GM12891 (cell line): ENCODE measurements at regions not wholly inside any gene's neighbourhood (a gene's known extent, or its start where the extent isn't known, plus 50 kb on each side); places are given as distances from the start of the nearest gene placed in this dataset.
A peak's percentile ranks its signal among the peaks of the same experiment; 100 is the strongest.

Experiments used
- DNase-seq: peaks from one replicate; pipeline ENCODE4 v3.0.0; 2011; ENCODE audit warnings: low spot score; ENCODE audit not compliant: insufficient read length
- FAIRE-seq: peaks from 2 replicates; lab custom pipeline; 2011; peaks lifted over from hg19 to GRCh38; lab: Jason Lieb, UNC
- PAX5 ChIP-seq: IDR thresholded peaks from 2 replicates; pipeline ENCODE4 v1.6.1; 2011; ENCODE audit warnings: low read length, moderate library complexity, mild to moderate bottlenecking; ENCODE audit not compliant: insufficient read depth, severe bottlenecking
- POLR2A ChIP-seq: IDR thresholded peaks from 2 replicates; pipeline ENCODE4 v1.6.1; 2011; ENCODE audit warnings: low read depth, low read length, control low read depth
- POLR2AphosphoS5 ChIP-seq: IDR thresholded peaks from 2 replicates; pipeline ENCODE4 v1.6.1; 2011; ENCODE audit warnings: low read depth, low read length, control low read depth
- POU2F2 ChIP-seq: IDR thresholded peaks from 2 replicates; pipeline ENCODE4 v1.6.1; 2011; ENCODE audit warnings: low read depth, mild to moderate bottlenecking, control low read depth, low read length, moderate library complexity
- SPI1 ChIP-seq: IDR thresholded peaks from 2 replicates; pipeline ENCODE4 v1.6.1; 2011; ENCODE audit warnings: low read depth, low read length, control low read depth
- TAF1 ChIP-seq: IDR thresholded peaks from 2 replicates; pipeline ENCODE4 v1.6.1; 2011; ENCODE audit warnings: low read depth, low read length, control low read depth

- DNase-seq (no peak), FAIRE-seq (peak; percentile 60)
- TF ChIP-seq PAX5, result no peak
- TF ChIP-seq SPI1, result no peak
- no peak for TF ChIP-seq POLR2A
- no peak for TF ChIP-seq POU2F2
- no peak for TF ChIP-seq TAF1
- TF ChIP-seq POLR2AphosphoS5, result no peak
Observed at GRCh38 chr1:42012852-42013251, 94.1 kb upstream of the HIVEP3 start.

DNA sequence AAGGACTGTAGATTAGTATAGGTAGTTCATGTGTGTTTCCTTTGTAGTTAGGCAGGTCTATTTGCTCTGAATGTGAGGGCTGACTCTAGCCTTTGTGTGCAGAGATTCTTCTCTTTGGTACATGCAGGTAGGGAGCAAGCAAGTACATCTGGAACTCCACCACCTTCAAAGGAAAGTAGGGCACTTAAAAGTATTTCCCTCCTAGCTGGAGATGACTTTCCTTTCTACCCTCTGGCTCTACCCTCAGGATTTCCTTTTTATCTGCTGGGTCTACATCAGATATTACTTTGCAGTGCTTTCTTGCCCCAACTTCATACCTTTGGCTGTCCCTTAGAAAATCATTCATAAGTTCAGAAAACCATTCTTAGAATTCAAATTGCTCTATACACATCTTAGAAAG lies 91.7 kb upstream of the HIVEP3 start:
- TF ChIP-seq POU2F2, result no peak
- no peak for TF ChIP-seq SPI1
- no peak for TF ChIP-seq PAX5
- no peak for TF ChIP-seq POLR2AphosphoS5
- no peak for TF ChIP-seq TAF1
- no peak for TF ChIP-seq POLR2A
- FAIRE-seq (no peak), DNase-seq (no peak)

GRCh38 chr1:42008264-42008663 lies 89.5 kb upstream of the HIVEP3 start:
- TF ChIP-seq SPI1 (no peak), POLR2AphosphoS5 (no peak), PAX5 (no peak), POU2F2 (no peak), TAF1 (no peak), POLR2A (no peak)
- no peak for DNase-seq
- FAIRE-seq, result peak; percentile 5

- TF ChIP-seq PAX5, result no peak
- TF ChIP-seq SPI1, result peak; percentile 28; the same call in 1 of the 2 replicates
- no peak for TF ChIP-seq POU2F2
- DNase-seq (no peak), FAIRE-seq (peak; percentile 88)
Observed at GRCh38 chr1:42006836-42007235, 88.1 kb upstream of the HIVEP3 start.

DNA sequence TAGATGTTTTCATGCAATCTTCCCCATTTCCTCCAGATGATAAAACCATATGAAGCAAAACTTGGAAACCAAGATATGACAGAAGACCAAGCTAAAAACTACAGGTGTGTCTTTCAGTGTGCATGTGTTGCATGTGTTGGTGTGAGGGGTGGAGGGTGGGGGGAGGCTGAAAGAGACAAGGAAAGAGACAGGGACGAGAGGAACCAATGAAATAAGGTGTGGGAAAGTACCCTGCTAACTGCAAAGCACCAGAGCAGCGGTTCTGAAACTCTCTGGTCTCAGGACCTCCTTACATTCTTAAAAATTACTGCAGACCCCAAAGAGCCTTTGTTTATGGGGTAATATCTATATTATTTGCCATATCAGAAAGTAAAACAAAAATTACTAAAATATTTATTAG lies 87.4 kb upstream of the HIVEP3 start:
- no peak for TF ChIP-seq PAX5
- TF ChIP-seq POU2F2, result no peak
- TF ChIP-seq TAF1, result no peak
- TF ChIP-seq POLR2AphosphoS5, result no peak
- no peak for TF ChIP-seq SPI1
- TF ChIP-seq POLR2A, result no peak
- FAIRE-seq (peak; percentile 52), DNase-seq (no peak)

DNA sequence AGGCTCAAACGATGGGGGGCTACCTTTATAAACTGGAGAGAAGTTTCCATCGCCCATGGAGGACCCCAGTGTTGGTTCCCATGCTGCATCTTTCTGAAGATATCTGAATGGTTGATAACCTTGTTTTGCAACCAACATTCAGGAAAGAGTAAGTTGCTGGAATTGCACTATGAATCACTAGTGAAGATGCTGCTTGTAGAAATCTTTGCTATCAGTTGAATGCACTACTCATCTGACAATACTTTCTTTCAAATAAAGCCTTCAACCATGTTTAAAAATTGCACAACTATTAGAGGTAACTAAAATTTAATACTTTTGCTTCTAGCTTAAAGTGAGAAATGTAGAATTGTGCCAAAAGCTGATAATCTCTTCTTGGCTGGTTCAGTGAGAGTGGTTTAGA lies 86.8 kb upstream of the HIVEP3 start:
- FAIRE-seq (peak; percentile 5), DNase-seq (no peak)
- no peak for TF ChIP-seq POU2F2
- no peak for TF ChIP-seq TAF1

GRCh38 chr1:42004860-42005259 lies 86.1 kb upstream of the HIVEP3 start:
- DNase-seq (no peak), FAIRE-seq (peak; percentile 41)
- no peak for TF ChIP-seq POU2F2
- no peak for TF ChIP-seq TAF1
- no peak for TF ChIP-seq POLR2A
- no peak for TF ChIP-seq SPI1
- TF ChIP-seq POLR2AphosphoS5, result no peak
- TF ChIP-seq PAX5, result no peak

DNA sequence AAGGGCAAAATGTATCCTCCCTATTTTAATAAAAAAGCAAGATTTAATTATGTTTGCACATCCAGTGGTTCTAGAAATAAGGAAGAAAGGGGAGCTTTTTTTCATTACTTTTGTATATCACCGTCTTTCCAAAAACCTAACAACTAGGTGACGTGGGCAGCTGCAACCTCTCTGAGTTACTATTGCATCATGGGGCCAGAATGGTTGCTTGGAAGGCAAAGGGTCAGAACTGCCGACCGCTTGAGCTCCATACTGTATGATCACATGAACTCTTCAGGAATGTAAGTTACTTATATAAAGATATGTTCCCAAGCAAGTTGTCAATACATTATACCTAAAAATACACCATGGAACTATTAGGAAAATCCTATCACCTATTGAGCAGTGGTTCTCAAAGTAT lies 85.6 kb upstream of the HIVEP3 start:
- no peak for TF ChIP-seq TAF1
- no peak for TF ChIP-seq POU2F2
- no peak for TF ChIP-seq SPI1
- no peak for TF ChIP-seq POLR2A
- FAIRE-seq (no peak), DNase-seq (no peak)

- FAIRE-seq (no peak), DNase-seq (no peak)
- no peak for TF ChIP-seq SPI1
- no peak for TF ChIP-seq PAX5
- no peak for TF ChIP-seq POLR2AphosphoS5
- TF ChIP-seq POU2F2, result no peak
- no peak for TF ChIP-seq POLR2A
- TF ChIP-seq TAF1, result no peak
Observed at GRCh38 chr1:42003433-42003832, 84.7 kb upstream of the HIVEP3 start.

DNA sequence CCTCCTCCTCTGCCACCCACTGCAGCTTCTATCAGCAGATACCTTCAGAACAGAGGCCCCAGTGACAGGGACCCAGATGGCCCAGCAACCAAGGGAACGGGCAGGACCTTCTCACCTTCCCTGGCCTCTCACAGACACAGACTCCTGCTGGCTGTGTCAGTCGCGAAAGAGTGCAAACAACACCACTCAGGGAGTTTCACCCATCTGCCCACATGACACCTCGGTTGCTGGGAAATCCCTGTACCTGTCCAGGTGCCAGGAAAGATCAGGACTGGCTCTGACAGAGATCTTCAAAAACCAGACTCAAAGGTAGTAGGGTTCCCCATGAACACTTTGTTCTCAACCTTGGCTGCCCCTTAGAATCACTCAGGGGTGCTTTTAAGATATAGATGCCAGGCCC lies 83.5 kb upstream of the HIVEP3 start:
- FAIRE-seq (no peak), DNase-seq (no peak)
- TF ChIP-seq POU2F2, result no peak
- TF ChIP-seq POLR2AphosphoS5, result no peak
- no peak for TF ChIP-seq TAF1
- TF ChIP-seq PAX5, result no peak
- no peak for TF ChIP-seq POLR2A
- TF ChIP-seq SPI1, result no peak

- no peak for TF ChIP-seq POLR2AphosphoS5
- no peak for TF ChIP-seq TAF1
- TF ChIP-seq POLR2A, result no peak
- TF ChIP-seq POU2F2, result no peak
- TF ChIP-seq PAX5, result no peak
- no peak for TF ChIP-seq SPI1
- FAIRE-seq (no peak), DNase-seq (no peak)
Observed at GRCh38 chr1:42000766-42001165, 82.0 kb upstream of the HIVEP3 start.
